Neural cell (in vitro differentiated cells): ENCODE measurements at regions not wholly inside any gene's neighbourhood (a gene's known extent, or its start where the extent isn't known, plus 50 kb on each side); places are given as distances from the start of the nearest gene placed in this dataset.

Experiments
- H2AFZ ChIP-seq: fragments of 200-600, 300-800 bp; sonication (generic), shearing (Covaris generic); 2 replicates; pipeline ENCODE4 v1.6.0; 2014; ENCODE audit warnings: low read depth, mild to moderate bottlenecking, antibody characterized with exemption, low read length, moderate library complexity
- H3F3A ChIP-seq: fragments of 200-600 bp; shearing (Covaris generic); 2 replicates; pipeline ENCODE4 v1.6.1; 2016; ENCODE audit warnings: mild to moderate bottlenecking, moderate library complexity, mixed read lengths, antibody characterized with exemption, low read length; ENCODE audit not compliant: insufficient read depth, poor library complexity, severe bottlenecking
- H3K27ac ChIP-seq: fragments of 200-600, 300-800 bp; sonication (generic), shearing (Covaris generic); 2 replicates; pipeline ENCODE4 v1.5.1; 2014; ENCODE audit warnings: mild to moderate bottlenecking, low read length, moderate library complexity
- H3K27me3 ChIP-seq: fragments of 300-800, 200-600 bp; sonication (generic), shearing (Covaris generic); 2 replicates; pipeline ENCODE4 v1.6.0; 2014; ENCODE audit warnings: mild to moderate bottlenecking, low read depth, low read length, moderate library complexity; ENCODE audit not compliant: insufficient read depth
- H3K36me3 ChIP-seq: fragments of 300-800, 200-600 bp; sonication (generic), shearing (Covaris generic); 2 replicates; pipeline ENCODE4 v1.5.1; 2014; ENCODE audit warnings: mild to moderate bottlenecking, antibody characterized with exemption, low read length, moderate library complexity; ENCODE audit not compliant: insufficient read depth
- H3K4me2 ChIP-seq: fragments of 300-800, 200-600 bp; sonication (generic), shearing (Covaris generic); 2 replicates; pipeline ENCODE4 v1.6.0; 2014; ENCODE audit warnings: mild to moderate bottlenecking, low read length
- H3K4me3 ChIP-seq: fragments of 300-800, 200-600 bp; sonication (generic), shearing (Covaris generic); 2 replicates; pipeline ENCODE4 v1.5.1; 2014; ENCODE audit warnings: mild to moderate bottlenecking, low read length, moderate library complexity
- H3K79me2 ChIP-seq: fragments of 200-600 bp; shearing (Covaris generic); replicated peaks from 2 replicates; pipeline ENCODE4 v1.6.0; 2014; ENCODE audit warnings: mild to moderate bottlenecking, low read length, moderate library complexity; ENCODE audit not compliant: insufficient read depth
- H3K9ac ChIP-seq: fragments of 300-800, 200-600 bp; sonication (generic), shearing (Covaris generic); 2 replicates; pipeline ENCODE4 v1.6.1; 2016; ENCODE audit warnings: mild to moderate bottlenecking, low read length, mixed read lengths
- H3K9me2 ChIP-seq: fragments of 200-600 bp; shearing (Covaris generic); 2 replicates; pipeline ENCODE4 v1.6.1; 2016; ENCODE audit warnings: mild to moderate bottlenecking, low read length, mixed read lengths; ENCODE audit not compliant: insufficient read depth
- H3K9me3 ChIP-seq: fragments of 200-600, 300-800 bp; sonication (generic), shearing (Covaris generic); 2 replicates; pipeline ENCODE4 v1.6.1; 2016; ENCODE audit warnings: mild to moderate bottlenecking, mixed run types, low read length, moderate library complexity, mixed read lengths
- H4K20me1 ChIP-seq: fragments of 200-600 bp; shearing (Covaris generic); 2 replicates; pipeline ENCODE4 v1.6.1; 2016; ENCODE audit warnings: mild to moderate bottlenecking, mixed run types; ENCODE audit not compliant: insufficient read depth
- CTCF ChIP-seq: fragments of 450-650 bp; IDR thresholded peaks from 2 replicates; pipeline ENCODE4 v1.5.1; 2014; ENCODE audit warnings: antibody characterized with exemption, mild to moderate bottlenecking, moderate library complexity; ENCODE audit not compliant: poor library complexity, severe bottlenecking
- EP300 ChIP-seq: fragments of 450-650 bp; conservative IDR thresholded peaks from 2 replicates; pipeline ENCODE4 v1.6.1; 2014; ENCODE audit warnings: antibody characterized with exemption, mild to moderate bottlenecking, moderate library complexity; ENCODE audit not compliant: poor library complexity, severe bottlenecking
- EZH2 ChIP-seq: fragments of 200-600, 300-800 bp; shearing (Covaris generic), sonication (generic); IDR thresholded peaks from 2 replicates; pipeline ENCODE4 v1.6.1; 2014; ENCODE audit warnings: antibody characterized with exemption, low read length, borderline replicate concordance, mild to moderate bottlenecking; ENCODE audit not compliant: insufficient read depth, poor library complexity, severe bottlenecking
- MXI1 ChIP-seq: fragments of 450-650 bp; conservative IDR thresholded peaks from 2 replicates; pipeline ENCODE4 v1.6.1; 2014; ENCODE audit warnings: antibody characterized with exemption, mild to moderate bottlenecking; ENCODE audit not compliant: poor library complexity, severe bottlenecking
- POLR2AphosphoS5 ChIP-seq: IDR thresholded peaks from 2 replicates; pipeline ENCODE4 v1.6.1; 2012
- RAD21 ChIP-seq: fragments of 450-650 bp; conservative IDR thresholded peaks from 2 replicates; pipeline ENCODE4 v1.6.1; 2014; ENCODE audit warnings: antibody characterized with exemption, mild to moderate bottlenecking, moderate library complexity
- SMC3 ChIP-seq: fragments of 450-650 bp; conservative IDR thresholded peaks from 2 replicates; pipeline ENCODE4 v1.6.1; 2014; ENCODE audit warnings: antibody characterized with exemption, mild to moderate bottlenecking, moderate library complexity; ENCODE audit not compliant: poor library complexity
- TAF1 ChIP-seq: IDR thresholded peaks from 2 replicates; pipeline ENCODE4 v1.6.1; 2012; ENCODE audit warnings: low read depth
- TF ChIP-seq, protein P1 (sequence below): IDR thresholded peaks from 2 replicates; pipeline ENCODE4 v1.6.1; 2012; ENCODE audit warnings: borderline replicate concordance

DNA sequence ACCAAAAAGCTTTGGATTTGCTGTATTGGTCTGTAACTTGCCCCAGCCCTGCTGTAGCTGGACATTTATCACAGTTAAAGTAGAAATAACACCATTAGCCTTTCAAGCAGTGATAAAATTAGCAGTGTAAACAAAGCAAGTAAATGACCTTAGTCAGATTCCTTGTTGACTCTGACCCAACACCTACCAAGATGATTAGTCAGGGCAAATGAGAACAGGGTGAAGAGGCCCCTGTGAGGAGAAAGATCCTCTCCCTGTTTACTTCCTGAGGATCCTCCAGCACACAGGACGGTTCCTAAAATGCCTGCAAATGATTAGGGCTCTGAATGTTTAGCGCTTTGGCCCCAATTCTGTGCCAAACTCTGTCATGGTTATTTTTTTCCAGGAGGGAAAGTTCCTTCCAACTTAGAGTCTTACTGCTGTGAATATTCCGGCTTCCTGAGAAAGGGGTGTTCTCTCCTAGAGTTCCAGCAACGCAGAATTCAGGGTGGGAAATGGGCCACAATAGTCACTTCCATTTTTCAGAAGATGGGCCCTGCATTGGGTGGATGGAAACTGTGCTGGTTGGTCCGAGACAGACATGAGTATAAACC is 259.0 kb upstream of the MYOCD start:
- Histone ChIP-seq H3K4me3 (no peak overlapping the region), H4K20me1 (no peaks in the 10 kb centered on the region), H3K36me3 (no peaks in the 10 kb centered on the region), H2AFZ (no peak overlapping the region), H3K9me2 (no peaks in the 10 kb centered on the region), H3K27ac (no peak overlapping the region), H3K27me3 (no peaks in the 10 kb centered on the region), H3K9ac (no peak overlapping the region), H3F3A (no peaks in the 10 kb centered on the region), H3K9me3 (no peaks in the 10 kb centered on the region), H3K4me2 (no peak overlapping the region), H3K79me2 (no peaks in the 10 kb centered on the region)
- TF ChIP-seq RAD21 (no peak), EP300 (no peak), CTCF (no peak), MXI1 (no peak), EZH2 (no peak), TAF1 (no peak), SMC3 (no peak), POLR2AphosphoS5 (no peak)
- TF ChIP-seq, protein P1, sequence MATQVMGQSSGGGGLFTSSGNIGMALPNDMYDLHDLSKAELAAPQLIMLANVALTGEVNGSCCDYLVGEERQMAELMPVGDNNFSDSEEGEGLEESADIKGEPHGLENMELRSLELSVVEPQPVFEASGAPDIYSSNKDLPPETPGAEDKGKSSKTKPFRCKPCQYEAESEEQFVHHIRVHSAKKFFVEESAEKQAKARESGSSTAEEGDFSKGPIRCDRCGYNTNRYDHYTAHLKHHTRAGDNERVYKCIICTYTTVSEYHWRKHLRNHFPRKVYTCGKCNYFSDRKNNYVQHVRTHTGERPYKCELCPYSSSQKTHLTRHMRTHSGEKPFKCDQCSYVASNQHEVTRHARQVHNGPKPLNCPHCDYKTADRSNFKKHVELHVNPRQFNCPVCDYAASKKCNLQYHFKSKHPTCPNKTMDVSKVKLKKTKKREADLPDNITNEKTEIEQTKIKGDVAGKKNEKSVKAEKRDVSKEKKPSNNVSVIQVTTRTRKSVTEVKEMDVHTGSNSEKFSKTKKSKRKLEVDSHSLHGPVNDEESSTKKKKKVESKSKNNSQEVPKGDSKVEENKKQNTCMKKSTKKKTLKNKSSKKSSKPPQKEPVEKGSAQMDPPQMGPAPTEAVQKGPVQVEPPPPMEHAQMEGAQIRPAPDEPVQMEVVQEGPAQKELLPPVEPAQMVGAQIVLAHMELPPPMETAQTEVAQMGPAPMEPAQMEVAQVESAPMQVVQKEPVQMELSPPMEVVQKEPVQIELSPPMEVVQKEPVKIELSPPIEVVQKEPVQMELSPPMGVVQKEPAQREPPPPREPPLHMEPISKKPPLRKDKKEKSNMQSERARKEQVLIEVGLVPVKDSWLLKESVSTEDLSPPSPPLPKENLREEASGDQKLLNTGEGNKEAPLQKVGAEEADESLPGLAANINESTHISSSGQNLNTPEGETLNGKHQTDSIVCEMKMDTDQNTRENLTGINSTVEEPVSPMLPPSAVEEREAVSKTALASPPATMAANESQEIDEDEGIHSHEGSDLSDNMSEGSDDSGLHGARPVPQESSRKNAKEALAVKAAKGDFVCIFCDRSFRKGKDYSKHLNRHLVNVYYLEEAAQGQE: no peak

GRCh38 chr17:12407495-12408252 is 258.0 kb upstream of the MYOCD start:
- no peak overlapping the region for H2AFZ ChIP-seq
- H3K36me3 ChIP-seq: no peaks in the 10 kb centered on the region
- no peaks in the 10 kb centered on the region for H3K79me2 ChIP-seq
- H3K27me3 ChIP-seq: no peaks in the 10 kb centered on the region
- no peaks in the 10 kb centered on the region for H3K9me3 ChIP-seq
- no peaks in the 10 kb centered on the region for H3F3A ChIP-seq
- no peak overlapping the region for H3K4me3 ChIP-seq
- no peak overlapping the region for H3K4me2 ChIP-seq
- no peak overlapping the region for H3K27ac ChIP-seq
- TF ChIP-seq EP300: no peak
- TF ChIP-seq SMC3: no peak
- no peak for TF ChIP-seq EZH2
- no peak for TF ChIP-seq POLR2AphosphoS5
- no peak for TF ChIP-seq CTCF
- no peak for TF ChIP-seq MXI1
- TF ChIP-seq, protein P1: no peak
- no peak for TF ChIP-seq RAD21
- TF ChIP-seq TAF1: no peak
- no peaks in the 10 kb centered on the region for H4K20me1 ChIP-seq
- no peaks in the 10 kb centered on the region for H3K9me2 ChIP-seq
- no peak overlapping the region for H3K9ac ChIP-seq
